ENCODE measurements at regions not wholly inside any gene's neighbourhood (a gene's known extent, or its start where the extent isn't known, plus 50 kb on each side); places are given as distances from the start of the nearest gene placed in this dataset.

DNA sequence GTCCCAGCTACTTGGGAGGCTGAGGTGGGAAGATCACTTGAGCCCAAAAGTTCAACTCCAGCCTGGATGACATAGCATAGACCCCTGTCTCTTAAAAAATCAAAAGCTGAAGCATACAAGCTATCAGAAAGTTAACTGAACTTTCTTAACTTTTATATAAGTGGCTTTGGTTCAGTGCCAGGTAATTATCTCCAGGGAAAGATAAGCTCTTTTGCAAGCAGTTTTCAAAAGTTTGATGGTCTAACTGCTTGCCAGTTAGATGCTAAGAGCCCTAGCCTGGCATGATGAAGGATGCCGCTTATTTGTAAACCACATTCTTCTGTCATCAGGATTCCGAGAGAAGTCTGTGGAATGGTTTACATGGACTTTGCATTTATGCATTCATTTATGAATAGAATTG, 409.1 kb downstream of the AEBP2 start:
- TF ChIP-seq, protein P1, sequence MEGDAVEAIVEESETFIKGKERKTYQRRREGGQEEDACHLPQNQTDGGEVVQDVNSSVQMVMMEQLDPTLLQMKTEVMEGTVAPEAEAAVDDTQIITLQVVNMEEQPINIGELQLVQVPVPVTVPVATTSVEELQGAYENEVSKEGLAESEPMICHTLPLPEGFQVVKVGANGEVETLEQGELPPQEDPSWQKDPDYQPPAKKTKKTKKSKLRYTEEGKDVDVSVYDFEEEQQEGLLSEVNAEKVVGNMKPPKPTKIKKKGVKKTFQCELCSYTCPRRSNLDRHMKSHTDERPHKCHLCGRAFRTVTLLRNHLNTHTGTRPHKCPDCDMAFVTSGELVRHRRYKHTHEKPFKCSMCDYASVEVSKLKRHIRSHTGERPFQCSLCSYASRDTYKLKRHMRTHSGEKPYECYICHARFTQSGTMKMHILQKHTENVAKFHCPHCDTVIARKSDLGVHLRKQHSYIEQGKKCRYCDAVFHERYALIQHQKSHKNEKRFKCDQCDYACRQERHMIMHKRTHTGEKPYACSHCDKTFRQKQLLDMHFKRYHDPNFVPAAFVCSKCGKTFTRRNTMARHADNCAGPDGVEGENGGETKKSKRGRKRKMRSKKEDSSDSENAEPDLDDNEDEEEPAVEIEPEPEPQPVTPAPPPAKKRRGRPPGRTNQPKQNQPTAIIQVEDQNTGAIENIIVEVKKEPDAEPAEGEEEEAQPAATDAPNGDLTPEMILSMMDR (IDR thresholded peaks at IDR 0.05) = no peak
- TF ChIP-seq POLR2AphosphoS5 (IDR thresholded peaks at IDR 0.05; ENCODE audit: low read depth, low read length) = no peak
- TF ChIP-seq REST (IDR thresholded peaks at IDR 0.05; ENCODE audit: insufficient read depth in 1 of 2, low read depth in 2 of 2, low read length in 1 of 2) = no peak
- TF ChIP-seq SIN3A (IDR thresholded peaks at IDR 0.05; ENCODE audit: borderline replicate concordance, insufficient read depth, low read depth, low read length) = no peak
